K562 (cell line): ENCODE measurements at regions not wholly inside any gene's neighbourhood (a gene's known extent, or its start where the extent isn't known, plus 50 kb on each side); places are given as distances from the start of the nearest gene placed in this dataset.

ENCODE experiments used
- ATF2 ChIP-seq: sonication (generic); formaldehyde crosslinking; IDR thresholded peaks from 2 replicates; pipeline ENCODE4 v1.8.1; 2022; ENCODE audit warnings: missing genetic modification reagents
- DACH1 ChIP-seq: fragments of 450-650 bp; IDR thresholded peaks from 2 replicates; pipeline ENCODE4 v1.6.1; 2018; ENCODE audit not compliant: partially characterized antibody
- EWSR1 ChIP-seq: fragments of 450-650 bp; IDR thresholded peaks from 2 replicates; pipeline ENCODE4 v1.6.1; 2018; ENCODE audit warnings: borderline replicate concordance, mild to moderate bottlenecking, low read depth, moderate library complexity; ENCODE audit not compliant: partially characterized antibody
- FOXK1 ChIP-seq: sonication (generic); formaldehyde crosslinking; IDR thresholded peaks from 2 replicates; pipeline ENCODE4 v1.8.0; 2022; ENCODE audit warnings: missing genetic modification reagents, mild to moderate bottlenecking, borderline replicate concordance
- HDAC6 ChIP-seq: IDR thresholded peaks from 2 replicates; pipeline ENCODE4 v1.6.1; 2012; ENCODE audit warnings: low read depth, mild to moderate bottlenecking, control low read depth, inconsistent platforms, low read length, moderate library complexity
- HMBOX1 ChIP-seq: sonication (generic); IDR thresholded peaks from 2 replicates; pipeline ENCODE4 v1.6.1; 2016
- KAT7 ChIP-seq: sonication (generic); formaldehyde crosslinking; IDR thresholded peaks from 2 replicates; pipeline ENCODE4 v1.8.0; 2022; ENCODE audit warnings: missing genetic modification reagents, mild to moderate bottlenecking, borderline replicate concordance
- MLLT1 ChIP-seq, 2 experiments: fragments of 450-650 bp; IDR thresholded peaks; 2 replicates each; pipeline ENCODE4 v1.6.1; 2016
- NRF1 ChIP-seq, 2 experiments: fragments of 450-650 bp; IDR thresholded peaks in 1 of 2; conservative IDR thresholded peaks in 1 of 2; 2 replicates each; pipeline ENCODE4 v1.6.1; 2014; ENCODE audit warnings: mild to moderate bottlenecking in 2 of 2
- PTBP1 ChIP-seq: fragments of 200-400 bp; formaldehyde crosslinking; IDR thresholded peaks from 2 replicates; pipeline ENCODE4 v1.6.1; 2017; ENCODE audit warnings: low read depth, low read length
- RBM15 ChIP-seq: fragments of 200-400 bp; formaldehyde crosslinking; IDR thresholded peaks from 2 replicates; pipeline ENCODE4 v1.6.1; 2018; ENCODE audit warnings: mild to moderate bottlenecking, low read length, moderate library complexity; ENCODE audit not compliant: insufficient read depth
- RBM22 ChIP-seq: fragments of 200-400 bp; formaldehyde crosslinking; IDR thresholded peaks from 2 replicates; pipeline ENCODE4 v1.6.1; 2018; ENCODE audit warnings: low read length, low read depth; ENCODE audit not compliant: poor library complexity, severe bottlenecking
- SIN3B ChIP-seq: fragments of 450-650 bp; IDR thresholded peaks from 2 replicates; pipeline ENCODE4 v1.6.1; 2017; ENCODE audit warnings: low read depth, mild to moderate bottlenecking, moderate library complexity
- STAT5B ChIP-seq: fragments of 250-450 bp; sonication (Bioruptor Pico); IDR thresholded peaks from 2 replicates; pipeline ENCODE4 v1.8.0; 2021; ENCODE audit warnings: mild to moderate bottlenecking, inconsistent platforms
- XRCC3 ChIP-seq: fragments of 450-650 bp; IDR thresholded peaks from 2 replicates; pipeline ENCODE4 v1.6.1; 2017; ENCODE audit warnings: mild to moderate bottlenecking, moderate library complexity
- XRCC5 ChIP-seq: fragments of 200-400 bp; formaldehyde crosslinking; IDR thresholded peaks from 2 replicates; pipeline ENCODE4 v1.6.1; 2017; ENCODE audit warnings: low read depth, mild to moderate bottlenecking, low read length
- ZBTB2 ChIP-seq: fragments of 450-650 bp; IDR thresholded peaks from 2 replicates; pipeline ENCODE4 v1.6.1; 2016; ENCODE audit warnings: antibody characterized with exemption
- ZBTB8A ChIP-seq: fragments of 450-650 bp; IDR thresholded peaks from 2 replicates; pipeline ENCODE4 v1.6.1; 2018; ENCODE audit warnings: mild to moderate bottlenecking, moderate library complexity; ENCODE audit not compliant: partially characterized antibody
- ZHX1 ChIP-seq: fragments of 150-350 bp; conservative IDR thresholded peaks from 2 replicates; pipeline ENCODE4 v1.6.1; 2014; ENCODE audit warnings: low read length
- ZNF121 ChIP-seq: sonication (generic); formaldehyde crosslinking; conservative IDR thresholded peaks from 2 replicates; pipeline ENCODE4 v1.8.0; 2022; ENCODE audit warnings: missing genetic modification reagents
- ZNF316 ChIP-seq: fragments of 450-650 bp; IDR thresholded peaks from 2 replicates; pipeline ENCODE4 v1.6.1; 2016
- ZNF79 ChIP-seq: fragments of 250-450 bp; sonication (Bioruptor Pico); IDR thresholded peaks from 2 replicates; pipeline ENCODE4 v1.4.0; 2020; ENCODE audit warnings: low read depth, mild to moderate bottlenecking, moderate library complexity

- no peak for TF ChIP-seq MLLT1 (IDR thresholded peaks at IDR 0.05)
- TF ChIP-seq NRF1 (conservative IDR thresholded peaks at IDR 0.05 in 1 of 2, IDR thresholded peaks at IDR 0.05 in 1 of 2): no peak
- TF ChIP-seq PTBP1: no peak
- no peak for TF ChIP-seq XRCC3
- no peak for TF ChIP-seq XRCC5
- no peak for TF ChIP-seq ZHX1
- no peak for TF ChIP-seq ATF2
- TF ChIP-seq DACH1: no peak
- TF ChIP-seq ZBTB8A: no peak
- TF ChIP-seq STAT5B (CRISPR knock-in tag): no peak
- 0 out of 2 replicates have a peak, but pooled peaks have one; percentile 69 for TF ChIP-seq KAT7
- no peak for TF ChIP-seq RBM22
- no peak for TF ChIP-seq HMBOX1
- TF ChIP-seq FOXK1: no peak
- TF ChIP-seq ZNF121 (CRISPR knock-in tag): no peak
- no peak for TF ChIP-seq EWSR1
- TF ChIP-seq ZBTB2: 0 out of 2 replicates have a peak, but pooled peaks have one; percentile 60
- TF ChIP-seq HDAC6: no peak
- TF ChIP-seq ZNF79 (CRISPR knock-in tag): no peak
- TF ChIP-seq SIN3B: no peak
- peak; percentile 53 for TF ChIP-seq ZNF316
- no peak for TF ChIP-seq RBM15
Measured at GRCh38 chr6:28727559-28728211, 196.1 kb downstream of the TRIM27 start (continued).
